Left lung (tissue), 4 donors: ENCODE measurements at regions not wholly inside any gene's neighbourhood (a gene's known extent, or its start where the extent isn't known, plus 50 kb on each side); places are given as distances from the start of the nearest gene placed in this dataset.

Experiments
- ATAC-seq: fragments of 200-7000 bp; cut with Tn5 transposase; one replicate; pipeline ENCODE4 v1.9.1; 2020; ENCODE audit warnings: moderate library complexity
- DNase-seq, 4 donors: peaks; one replicate each; pipeline ENCODE4 v3.0.0-alpha.2; 2013 to 2020
- H3K27ac ChIP-seq, 2 donors: fragments of 200-600 bp; sonication (generic) in 1 of 2; one replicate each; pipeline versions ENCODE4 v1.5.0 to v1.8.0; 2020 to 2021
- H3K27me3 ChIP-seq, 2 donors: fragments of 200-600 bp; sonication (generic) in 1 of 2; one replicate each; pipeline versions ENCODE4 v1.5.0 to v1.8.0; 2020 to 2021
- H3K36me3 ChIP-seq, 2 donors: fragments of 200-600 bp; sonication (generic) in 1 of 2; one replicate each; pipeline versions ENCODE4 v1.5.0 to v1.8.0; 2020 to 2021
- H3K4me1 ChIP-seq, 2 donors: fragments of 200-600 bp; one replicate each; pipeline ENCODE4 v1.8.0; 2021
- H3K4me3 ChIP-seq, 2 donors: fragments of 200-600 bp; sonication (generic) in 1 of 2; one replicate each; pipeline versions ENCODE4 v1.5.0 to v1.8.0; 2020 to 2021; ENCODE audit warnings: mild to moderate bottlenecking in 1 of 2
- H3K9me3 ChIP-seq, 2 donors: fragments of 200-600 bp; sonication (generic) in 1 of 2; one replicate each; pipeline versions ENCODE4 v1.5.0 to v1.8.0; 2020 to 2021
- intact Hi-C, 2 donors: fragments of 100-400 bp; cut with DNase I; formaldehyde crosslinking; loops; one replicate each; pipeline versions ENCODE4 v1.11.2 to v1.14.2; 2022
- TF ChIP-seq, protein P1 (sequence below), 2 donors: fragments of 200-600 bp; sonication (generic) in 1 of 2; IDR thresholded peaks; one replicate each; pipeline versions ENCODE4 v1.5.0 to v1.8.0; 2021; ENCODE audit warnings: antibody characterized with exemption in 2 of 2
- donor health status: DM: no; HTN: yes; CAD: no.
- donor health status: DM: no; HTN: no; CAD: no.

DNA sequence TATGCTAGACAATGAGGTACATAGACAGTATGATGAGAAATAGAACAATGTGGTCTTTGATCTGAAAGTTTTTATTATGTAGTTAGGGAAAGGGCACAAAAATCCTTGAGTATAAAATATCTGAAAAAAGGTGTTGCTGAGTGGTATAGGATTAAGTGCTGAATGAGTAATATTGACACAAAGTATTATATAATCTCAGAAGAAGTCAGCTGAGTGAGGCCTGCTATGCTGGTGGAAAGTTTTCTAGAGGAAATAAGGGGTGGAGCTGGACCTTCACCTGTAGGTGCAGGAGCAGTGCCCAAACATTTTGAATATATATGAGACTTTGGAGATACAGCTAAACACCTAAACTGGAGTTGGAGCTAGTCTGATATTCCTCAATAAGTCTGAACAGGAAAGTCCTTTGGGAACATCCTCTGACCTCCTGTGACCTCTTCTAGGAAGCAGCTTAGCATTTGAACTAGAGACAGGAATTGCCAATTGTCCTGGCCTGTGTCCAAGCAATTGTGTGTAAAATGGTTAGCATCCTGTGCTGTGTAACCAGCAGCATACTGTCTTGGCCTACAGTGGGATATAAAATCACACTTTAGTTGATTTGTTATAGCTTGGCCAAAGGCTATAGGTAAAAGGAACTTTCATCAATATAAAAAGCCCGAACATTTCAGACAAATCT, 285.3 kb downstream of the ANKRD50 start:
- intact Hi-C loops: no loop called here
- Histone ChIP-seq H3K27me3 (no peaks in the 10 kb centered on the region), H3K4me3 (no peak overlapping the region), H3K27ac (no peak overlapping the region), H3K9me3 (no peaks in the 10 kb centered on the region), H3K4me1 (peaks cover 0 to 5% of the 10 kb centered on the region in 2 donors), H3K36me3 (no peaks in the 10 kb centered on the region)
- TF ChIP-seq, protein P1, sequence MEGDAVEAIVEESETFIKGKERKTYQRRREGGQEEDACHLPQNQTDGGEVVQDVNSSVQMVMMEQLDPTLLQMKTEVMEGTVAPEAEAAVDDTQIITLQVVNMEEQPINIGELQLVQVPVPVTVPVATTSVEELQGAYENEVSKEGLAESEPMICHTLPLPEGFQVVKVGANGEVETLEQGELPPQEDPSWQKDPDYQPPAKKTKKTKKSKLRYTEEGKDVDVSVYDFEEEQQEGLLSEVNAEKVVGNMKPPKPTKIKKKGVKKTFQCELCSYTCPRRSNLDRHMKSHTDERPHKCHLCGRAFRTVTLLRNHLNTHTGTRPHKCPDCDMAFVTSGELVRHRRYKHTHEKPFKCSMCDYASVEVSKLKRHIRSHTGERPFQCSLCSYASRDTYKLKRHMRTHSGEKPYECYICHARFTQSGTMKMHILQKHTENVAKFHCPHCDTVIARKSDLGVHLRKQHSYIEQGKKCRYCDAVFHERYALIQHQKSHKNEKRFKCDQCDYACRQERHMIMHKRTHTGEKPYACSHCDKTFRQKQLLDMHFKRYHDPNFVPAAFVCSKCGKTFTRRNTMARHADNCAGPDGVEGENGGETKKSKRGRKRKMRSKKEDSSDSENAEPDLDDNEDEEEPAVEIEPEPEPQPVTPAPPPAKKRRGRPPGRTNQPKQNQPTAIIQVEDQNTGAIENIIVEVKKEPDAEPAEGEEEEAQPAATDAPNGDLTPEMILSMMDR (IDR thresholded peaks at IDR 0.05): no peak
- ATAC-seq: peak; percentile 45
- peak in 1 of 4 donors; percentile 33 for DNase-seq

DNA sequence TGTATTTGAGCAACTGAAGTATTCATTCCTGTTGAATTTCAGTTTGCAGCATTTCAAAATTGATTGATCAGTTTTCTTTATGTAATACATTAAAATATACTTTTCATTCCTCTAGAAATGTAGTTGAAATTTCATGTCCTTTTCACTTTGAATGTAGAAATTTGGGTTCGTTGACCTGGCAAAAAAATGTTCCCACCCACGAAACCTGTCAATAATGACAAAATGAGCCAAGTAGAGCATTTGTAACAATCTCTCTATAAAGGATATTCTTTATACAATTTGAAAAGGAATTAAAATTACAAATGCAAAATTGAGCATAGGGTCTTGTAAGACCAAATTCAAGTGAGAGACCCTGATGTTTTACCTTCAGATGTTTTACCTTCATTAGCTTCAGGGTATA, 283.9 kb downstream of the ANKRD50 start:
- peaks cover 0 to 5% of the 10 kb centered on the region in 2 donors for H3K4me1 ChIP-seq
- no peak for ATAC-seq
- intact Hi-C loops: no loop called here

DNA sequence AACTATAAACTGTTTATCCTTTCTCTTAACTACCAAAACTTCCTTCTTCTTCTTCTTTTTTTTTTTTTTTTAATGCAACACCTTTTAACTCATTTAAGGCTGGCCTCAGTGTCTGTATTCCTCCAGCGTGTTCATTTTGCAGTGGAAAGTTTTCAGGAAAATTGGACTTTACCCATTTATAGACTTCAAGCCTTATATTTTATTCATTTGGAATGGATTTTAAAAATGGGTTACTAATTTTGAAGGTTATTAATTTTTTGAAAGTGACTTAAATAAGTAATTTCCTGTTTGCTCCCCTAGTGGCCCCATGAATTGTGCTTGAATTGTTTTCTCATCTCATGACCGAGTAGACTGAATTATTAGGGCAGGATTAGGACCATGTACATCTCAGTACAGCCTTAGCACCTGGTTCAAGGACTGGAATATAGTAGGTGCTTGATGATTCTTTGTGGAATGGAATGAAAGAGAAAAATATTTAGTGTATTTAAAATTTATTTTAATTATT, 282.7 kb downstream of the ANKRD50 start:
- Histone ChIP-seq H3K9me3 (no peaks in the 10 kb centered on the region), H3K4me1 (peaks cover 0 to 5% of the 10 kb centered on the region in 2 donors), H3K36me3 (no peaks in the 10 kb centered on the region), H3K27ac (no peak overlapping the region), H3K27me3 (no peaks in the 10 kb centered on the region), H3K4me3 (no peak overlapping the region)
- ATAC-seq: no peak
- intact Hi-C loops: no loop called here
- TF ChIP-seq, protein P1 (IDR thresholded peaks at IDR 0.05): no peak
- DNase-seq: no peak

More for the DNA sequence above, 283.9 kb downstream of the ANKRD50 start:
- H3K27ac ChIP-seq: no peak overlapping the region
- H3K27me3 ChIP-seq: no peaks in the 10 kb centered on the region
- H3K4me3 ChIP-seq: no peak overlapping the region
- no peaks in the 10 kb centered on the region for H3K9me3 ChIP-seq
- TF ChIP-seq, protein P1 (IDR thresholded peaks at IDR 0.05): no peak
- H3K36me3 ChIP-seq: no peaks in the 10 kb centered on the region
- DNase-seq: no peak

DNA sequence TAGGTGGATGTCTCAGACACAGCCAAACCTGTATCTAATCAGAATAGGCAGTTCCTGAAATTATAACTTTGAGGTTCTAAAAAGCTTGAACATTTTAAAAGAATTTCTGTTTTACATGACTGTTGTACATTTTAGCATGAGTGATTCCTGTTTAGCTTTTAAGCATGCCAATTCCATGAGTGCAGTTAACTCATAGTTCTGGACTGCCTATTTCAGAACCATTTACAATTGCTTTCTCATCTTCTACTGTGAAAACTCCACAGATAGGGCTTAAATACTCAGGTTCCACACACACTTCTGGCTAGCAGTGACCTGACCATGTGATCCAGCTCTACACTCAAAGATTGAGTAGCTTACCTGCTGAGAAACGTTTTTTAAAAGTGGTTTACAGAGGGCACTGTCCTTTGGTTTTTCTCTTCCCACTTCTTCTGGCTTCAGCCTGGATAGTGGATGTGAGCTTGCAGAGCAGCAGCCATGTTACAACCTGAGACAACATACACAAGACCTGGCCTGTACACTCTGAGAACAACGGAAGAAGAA, 280.8 kb downstream of the ANKRD50 start:
- Histone ChIP-seq H3K36me3 (no peaks in the 10 kb centered on the region), H3K9me3 (no peaks in the 10 kb centered on the region), H3K4me1 (peaks cover 0 to 5% of the 10 kb centered on the region in 2 donors), H3K4me3 (no peak overlapping the region), H3K27me3 (no peaks in the 10 kb centered on the region), H3K27ac (no peak overlapping the region)
- TF ChIP-seq, protein P1 (IDR thresholded peaks at IDR 0.05): no peak
- no peak for ATAC-seq
- DNase-seq: no peak
- intact Hi-C loops: no loop called here

DNA sequence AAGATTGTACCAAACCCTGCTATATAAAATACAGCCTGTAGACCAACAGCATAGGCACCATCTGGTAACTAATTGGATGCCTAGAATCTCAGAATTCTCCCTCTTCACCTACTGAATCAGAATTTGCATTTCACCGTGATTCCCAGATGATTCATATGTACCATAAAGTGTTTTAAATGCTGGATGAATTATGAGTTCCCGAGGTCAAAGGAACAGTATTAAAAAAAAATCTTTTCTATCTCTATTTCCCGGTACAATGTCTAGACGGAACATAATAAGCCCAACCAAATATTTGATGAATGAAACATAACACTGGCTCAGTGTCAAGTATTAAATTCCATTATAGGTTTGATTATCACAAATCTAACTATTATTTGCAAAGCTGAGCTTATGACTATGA, 280.0 kb downstream of the ANKRD50 start:
- intact Hi-C loops: no loop called here
- Histone ChIP-seq H3K4me1 (peaks cover 0 to 5% of the 10 kb centered on the region in 2 donors), H3K36me3 (no peaks in the 10 kb centered on the region), H3K27me3 (no peaks in the 10 kb centered on the region), H3K27ac (no peak overlapping the region), H3K4me3 (no peak overlapping the region), H3K9me3 (no peaks in the 10 kb centered on the region)
- TF ChIP-seq, protein P1 (IDR thresholded peaks at IDR 0.05): no peak
- DNase-seq (no peak), ATAC-seq (peak; percentile 39)
